K562 (cell line): ENCODE measurements at regions not wholly inside any gene's neighbourhood (a gene's known extent, or its start where the extent isn't known, plus 50 kb on each side); places are given as distances from the start of the nearest gene placed in this dataset.

Experiments used
- CBX2 ChIP-seq: fragments of 200-600 bp; sonication (generic); IDR thresholded peaks from one replicate; pipeline ENCODE4 v1.6.1; 2012; ENCODE audit warnings: mild to moderate bottlenecking, low read length, inconsistent platforms; ENCODE audit not compliant: insufficient read depth, poor library complexity, severe bottlenecking
- CREB1 ChIP-seq, 2 experiments: sonication (generic) in 1 of 2; formaldehyde crosslinking in 1 of 2; IDR thresholded peaks; 2 replicates each; pipeline versions ENCODE4 v1.6.1 to v1.8.0; 2012 to 2022; ENCODE audit warnings: inconsistent platforms in 1 of 2, mild to moderate bottlenecking in 1 of 2, missing genetic modification reagents in 1 of 2, moderate library complexity in 1 of 2
- HNRNPK ChIP-seq: fragments of 200-400 bp; formaldehyde crosslinking; IDR thresholded peaks from one replicate; pipeline ENCODE4 v1.6.1; 2018; ENCODE audit warnings: mild to moderate bottlenecking, low read depth, low read length; ENCODE audit not compliant: poor library complexity, severe bottlenecking
- KAT7 ChIP-seq: sonication (generic); formaldehyde crosslinking; IDR thresholded peaks from 2 replicates; pipeline ENCODE4 v1.8.0; 2022; ENCODE audit warnings: missing genetic modification reagents, mild to moderate bottlenecking, borderline replicate concordance
- MXI1 ChIP-seq: IDR thresholded peaks from 2 replicates; pipeline ENCODE4 v1.6.1; 2011; ENCODE audit warnings: low read depth, mild to moderate bottlenecking, improper control_type of control experiment, low read length
- OTX1 ChIP-seq: fragments of 450-650 bp; formaldehyde crosslinking; IDR thresholded peaks from 2 replicates; pipeline ENCODE4 v1.4.0; 2022; ENCODE audit warnings: mild to moderate bottlenecking
- POLR2A ChIP-seq: fragments of 450-650 bp; conservative IDR thresholded peaks from 2 replicates; pipeline ENCODE4 v1.6.1; 2016
- ZBTB8A ChIP-seq: fragments of 450-650 bp; IDR thresholded peaks from 2 replicates; pipeline ENCODE4 v1.6.1; 2018; ENCODE audit warnings: mild to moderate bottlenecking, moderate library complexity; ENCODE audit not compliant: partially characterized antibody
- TF ChIP-seq, protein P1 (sequence below): fragments of 450-650 bp; IDR thresholded peaks from 2 replicates; pipeline ENCODE4 v1.7.1; 2018; ENCODE audit warnings: mild to moderate bottlenecking, low read depth; ENCODE audit not compliant: partially characterized antibody
- TF ChIP-seq, protein P2 (sequence below), 3 experiments: IDR thresholded peaks in 2 of 3; conservative IDR thresholded peaks in 1 of 3; 2 replicates each; pipeline ENCODE4 v1.5.1; 2011 to 2012; ENCODE audit warnings: low read length in 3 of 3, mild to moderate bottlenecking in 3 of 3, control low read depth in 2 of 3, improper control_type of control experiment in 1 of 3, inconsistent platforms in 1 of 3, low read depth in 1 of 3, mixed read lengths in 1 of 3, moderate library complexity in 1 of 3; ENCODE audit not compliant: insufficient read depth in 2 of 3

DNA sequence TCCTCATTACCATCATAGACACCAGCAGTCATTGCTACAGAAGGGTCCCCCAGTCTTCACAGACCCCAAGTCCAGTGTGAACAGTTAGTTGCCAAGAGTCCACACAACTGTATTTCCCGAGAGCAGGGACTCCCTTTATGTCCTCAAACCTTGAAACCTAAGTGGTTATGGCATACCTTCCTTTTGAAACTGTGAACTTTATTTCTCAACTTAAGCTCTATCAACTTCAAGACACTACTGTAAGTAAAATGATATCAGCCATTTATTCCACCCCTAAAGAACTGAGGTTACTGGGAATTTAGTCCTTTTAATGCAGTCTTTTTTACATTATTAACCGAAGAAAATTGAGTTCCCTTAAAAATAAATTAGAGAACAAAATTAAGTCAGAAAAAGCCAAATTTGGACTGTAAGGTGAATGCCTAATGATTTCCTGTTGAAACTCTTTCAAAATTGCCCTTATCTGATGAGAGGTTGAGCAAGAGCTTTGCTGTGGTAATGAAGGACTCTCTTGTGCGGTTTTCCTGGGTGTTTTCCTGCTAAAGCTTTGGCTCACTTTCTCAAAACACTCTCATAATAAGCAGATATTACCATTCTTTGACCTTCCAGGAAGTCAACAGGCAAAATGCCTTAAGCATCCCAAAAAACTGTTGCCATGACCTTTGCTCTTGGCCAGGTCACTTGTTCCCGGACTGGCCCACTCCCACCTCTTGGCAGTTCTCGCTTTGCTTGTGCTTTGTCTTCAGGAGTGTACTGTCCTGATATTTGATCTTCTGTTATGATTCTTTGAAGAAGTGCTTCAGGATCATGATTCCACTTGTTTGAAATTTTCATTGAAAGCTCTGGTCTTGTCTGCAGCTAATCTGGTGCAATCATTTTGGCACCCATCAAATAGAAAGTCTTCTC is 765.4 kb upstream of the ANO3 start:
- TF ChIP-seq, protein P1, sequence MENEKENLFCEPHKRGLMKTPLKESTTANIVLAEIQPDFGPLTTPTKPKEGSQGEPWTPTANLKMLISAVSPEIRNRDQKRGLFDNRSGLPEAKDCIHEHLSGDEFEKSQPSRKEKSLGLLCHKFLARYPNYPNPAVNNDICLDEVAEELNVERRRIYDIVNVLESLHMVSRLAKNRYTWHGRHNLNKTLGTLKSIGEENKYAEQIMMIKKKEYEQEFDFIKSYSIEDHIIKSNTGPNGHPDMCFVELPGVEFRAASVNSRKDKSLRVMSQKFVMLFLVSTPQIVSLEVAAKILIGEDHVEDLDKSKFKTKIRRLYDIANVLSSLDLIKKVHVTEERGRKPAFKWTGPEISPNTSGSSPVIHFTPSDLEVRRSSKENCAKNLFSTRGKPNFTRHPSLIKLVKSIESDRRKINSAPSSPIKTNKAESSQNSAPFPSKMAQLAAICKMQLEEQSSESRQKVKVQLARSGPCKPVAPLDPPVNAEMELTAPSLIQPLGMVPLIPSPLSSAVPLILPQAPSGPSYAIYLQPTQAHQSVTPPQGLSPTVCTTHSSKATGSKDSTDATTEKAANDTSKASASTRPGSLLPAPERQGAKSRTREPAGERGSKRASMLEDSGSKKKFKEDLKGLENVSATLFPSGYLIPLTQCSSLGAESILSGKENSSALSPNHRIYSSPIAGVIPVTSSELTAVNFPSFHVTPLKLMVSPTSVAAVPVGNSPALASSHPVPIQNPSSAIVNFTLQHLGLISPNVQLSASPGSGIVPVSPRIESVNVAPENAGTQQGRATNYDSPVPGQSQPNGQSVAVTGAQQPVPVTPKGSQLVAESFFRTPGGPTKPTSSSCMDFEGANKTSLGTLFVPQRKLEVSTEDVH = no peak
- TF ChIP-seq KAT7 (CRISPR knock-in tag) (no peak), CBX2 (no peak), HNRNPK (no peak), CREB1 (IDR thresholded peaks at IDR 0.05) (no peak), CREB1 (CRISPR knock-in tag; IDR thresholded peaks at IDR 0.05) (no peak), MXI1 (no peak), ZBTB8A (no peak), POLR2A (no peak), OTX1 (no peak)
- TF ChIP-seq, protein P2, sequence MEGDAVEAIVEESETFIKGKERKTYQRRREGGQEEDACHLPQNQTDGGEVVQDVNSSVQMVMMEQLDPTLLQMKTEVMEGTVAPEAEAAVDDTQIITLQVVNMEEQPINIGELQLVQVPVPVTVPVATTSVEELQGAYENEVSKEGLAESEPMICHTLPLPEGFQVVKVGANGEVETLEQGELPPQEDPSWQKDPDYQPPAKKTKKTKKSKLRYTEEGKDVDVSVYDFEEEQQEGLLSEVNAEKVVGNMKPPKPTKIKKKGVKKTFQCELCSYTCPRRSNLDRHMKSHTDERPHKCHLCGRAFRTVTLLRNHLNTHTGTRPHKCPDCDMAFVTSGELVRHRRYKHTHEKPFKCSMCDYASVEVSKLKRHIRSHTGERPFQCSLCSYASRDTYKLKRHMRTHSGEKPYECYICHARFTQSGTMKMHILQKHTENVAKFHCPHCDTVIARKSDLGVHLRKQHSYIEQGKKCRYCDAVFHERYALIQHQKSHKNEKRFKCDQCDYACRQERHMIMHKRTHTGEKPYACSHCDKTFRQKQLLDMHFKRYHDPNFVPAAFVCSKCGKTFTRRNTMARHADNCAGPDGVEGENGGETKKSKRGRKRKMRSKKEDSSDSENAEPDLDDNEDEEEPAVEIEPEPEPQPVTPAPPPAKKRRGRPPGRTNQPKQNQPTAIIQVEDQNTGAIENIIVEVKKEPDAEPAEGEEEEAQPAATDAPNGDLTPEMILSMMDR (IDR thresholded peaks at IDR 0.05 in 2 of 3, conservative IDR thresholded peaks at IDR 0.05 in 1 of 3; ENCODE audit: insufficient read depth in 2 of 3, low read depth in 1 of 3, low read length in 3 of 3) = no peak
